Memory B cell (primary cell): ENCODE measurements at regions not wholly inside any gene's neighbourhood (a gene's known extent, or its start where the extent isn't known, plus 50 kb on each side); places are given as distances from the start of the nearest gene placed in this dataset.

Experiments used
- ATAC-seq: fragments of 150-1000 bp; cut with Tn5 transposase; 2 replicates; pipeline ENCODE4 v1.10.0; 2021; ENCODE audit warnings: low read depth, mild to moderate bottlenecking, moderate library complexity
- DNase-seq, 2 donors: peaks; one replicate each; pipeline ENCODE4 v3.0.0; 2022; ENCODE audit warnings: low spot score in 2 of 2
- H3K27ac Mint-ChIP-seq: one replicate; pipeline ENCODE4 v1.8.0; 2022; ENCODE audit warnings: mild to moderate bottlenecking, moderate library complexity, mixed read lengths
- H3K27me3 Mint-ChIP-seq: one replicate; pipeline ENCODE4 v1.8.0; 2022; ENCODE audit warnings: mixed read lengths
- H3K36me3 Mint-ChIP-seq: one replicate; pipeline ENCODE4 v1.8.0; 2022; ENCODE audit warnings: mild to moderate bottlenecking, mixed read lengths
- H3K4me1 Mint-ChIP-seq: one replicate; pipeline ENCODE4 v1.8.0; 2022; ENCODE audit warnings: mixed read lengths
- H3K4me3 Mint-ChIP-seq: one replicate; pipeline ENCODE4 v1.8.0; 2022; ENCODE audit warnings: mild to moderate bottlenecking, moderate library complexity, mixed read lengths
- H3K9me3 Mint-ChIP-seq: one replicate; pipeline ENCODE4 v1.8.0; 2022; ENCODE audit warnings: mixed read lengths

DNA sequence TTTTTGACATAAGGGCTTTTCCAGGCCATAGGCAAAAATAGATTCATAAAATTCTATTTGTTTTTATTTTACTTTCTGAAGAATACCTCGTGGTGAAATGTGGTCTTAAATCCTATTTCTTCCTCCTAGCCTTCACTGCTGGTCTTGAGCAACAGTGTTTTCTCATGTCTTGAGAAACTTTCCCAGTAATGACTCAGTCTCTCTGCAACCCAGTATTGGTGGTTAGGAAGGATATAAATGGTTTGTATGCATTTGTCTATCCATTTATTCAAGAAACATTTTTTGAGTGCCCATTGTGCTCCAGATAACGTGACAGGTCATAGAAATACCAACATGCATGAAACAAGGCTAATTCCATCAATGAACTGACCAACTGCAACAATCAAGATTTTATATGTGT is 213.9 kb downstream of the TMEM114 start:
- ATAC-seq (no peak), DNase-seq (no peak)
- no peaks in the 10 kb centered on the region for H3K36me3 Mint-ChIP-seq
- no peak overlapping the region for H3K27ac Mint-ChIP-seq
- H3K4me1 Mint-ChIP-seq, result no peaks in the 10 kb centered on the region
- H3K4me3 Mint-ChIP-seq, result no peak overlapping the region
- peaks cover 7% of the 10 kb centered on the region for H3K9me3 Mint-ChIP-seq
- H3K27me3 Mint-ChIP-seq, result no peaks in the 10 kb centered on the region

GRCh38 chr16:8375232-8375587 is 215.1 kb downstream of the TMEM114 start:
- ATAC-seq (no peak), DNase-seq (no peak)
- Mint-ChIP-seq H3K4me3 (no peak overlapping the region), H3K4me1 (no peaks in the 10 kb centered on the region), H3K27me3 (no peaks in the 10 kb centered on the region), H3K36me3 (no peaks in the 10 kb centered on the region), H3K9me3 (peaks cover 7% of the 10 kb centered on the region), H3K27ac (no peak overlapping the region)

DNA sequence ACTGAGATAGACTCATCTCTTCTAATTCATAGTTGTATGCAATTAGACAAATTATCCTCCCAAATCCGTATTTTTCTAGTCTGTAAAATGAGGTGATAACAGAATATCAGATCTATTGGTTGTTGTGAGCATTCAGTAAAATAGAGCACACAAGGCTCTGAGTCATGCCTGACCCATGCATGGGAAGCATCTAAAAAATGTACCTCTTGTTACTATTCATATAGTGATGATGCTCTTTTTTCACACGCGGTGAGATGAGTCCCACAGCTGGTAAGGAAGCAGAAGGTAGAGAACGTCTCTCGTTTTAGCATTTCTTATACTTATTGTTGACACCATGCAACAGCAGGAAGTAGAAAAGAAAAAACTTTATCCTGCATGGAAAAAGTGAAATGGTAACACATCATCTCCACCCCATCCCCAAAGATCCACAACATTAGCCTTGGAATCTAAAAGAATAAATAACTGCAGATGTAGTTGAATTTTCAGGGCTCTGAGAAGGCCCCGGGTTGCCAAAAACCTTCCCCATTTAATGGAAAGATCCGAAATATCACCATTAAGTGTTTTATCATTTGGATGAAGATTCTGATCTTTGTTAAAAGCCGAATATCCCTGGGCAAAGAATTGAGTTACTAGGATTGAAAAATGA is 215.6 kb downstream of the TMEM114 start:
- H3K27ac Mint-ChIP-seq, result no peak overlapping the region
- H3K4me1 Mint-ChIP-seq, result no peaks in the 10 kb centered on the region
- H3K27me3 Mint-ChIP-seq, result no peaks in the 10 kb centered on the region
- DNase-seq, result no peak
- no peak for ATAC-seq
- no peak overlapping the region for H3K4me3 Mint-ChIP-seq
- no peaks in the 10 kb centered on the region for H3K36me3 Mint-ChIP-seq
- peaks cover 8% of the 10 kb centered on the region for H3K9me3 Mint-ChIP-seq

DNA sequence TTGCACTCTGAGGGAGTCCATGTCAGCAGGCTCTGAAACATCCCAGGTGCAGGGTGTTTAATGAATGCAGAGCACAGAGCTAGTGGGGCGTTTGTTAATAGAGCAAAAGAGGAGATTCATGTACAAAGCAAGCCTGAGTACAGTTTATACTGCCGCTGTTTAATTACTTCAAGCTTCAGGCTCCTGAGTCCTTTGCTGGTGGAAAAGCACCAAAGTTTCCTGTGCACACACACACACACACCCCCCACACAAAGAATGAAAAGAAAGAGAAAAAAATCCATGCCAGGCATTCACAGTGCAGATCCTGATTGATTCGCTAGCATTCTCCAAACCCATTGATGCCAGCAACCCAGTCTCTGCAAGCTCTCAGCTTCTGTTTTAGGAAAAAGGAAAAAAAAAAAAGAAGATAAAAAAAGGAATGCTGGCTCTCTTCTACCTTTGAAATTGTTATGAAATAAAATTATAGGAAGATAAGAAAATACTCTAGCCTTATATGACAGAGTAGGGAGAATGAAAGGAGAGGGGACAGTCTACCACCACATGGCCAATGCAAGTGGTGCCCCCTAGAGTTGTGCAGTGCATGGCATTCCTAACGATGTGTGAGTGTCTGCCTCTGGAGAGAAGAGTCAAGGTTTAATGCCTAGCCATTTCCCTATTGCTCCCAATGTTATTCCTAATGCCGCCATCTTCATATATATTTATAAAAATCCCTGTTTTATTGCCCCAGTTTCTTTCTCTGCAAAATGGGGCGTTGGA is 216.5 kb downstream of the TMEM114 start:
- H3K27me3 Mint-ChIP-seq, result no peaks in the 10 kb centered on the region
- no peak overlapping the region for H3K4me3 Mint-ChIP-seq
- peaks cover 10% of the 10 kb centered on the region for H3K9me3 Mint-ChIP-seq
- no peak overlapping the region for H3K27ac Mint-ChIP-seq
- DNase-seq, result no peak
- ATAC-seq, result no peak
- H3K36me3 Mint-ChIP-seq, result no peaks in the 10 kb centered on the region
- H3K4me1 Mint-ChIP-seq, result no peaks in the 10 kb centered on the region

DNA sequence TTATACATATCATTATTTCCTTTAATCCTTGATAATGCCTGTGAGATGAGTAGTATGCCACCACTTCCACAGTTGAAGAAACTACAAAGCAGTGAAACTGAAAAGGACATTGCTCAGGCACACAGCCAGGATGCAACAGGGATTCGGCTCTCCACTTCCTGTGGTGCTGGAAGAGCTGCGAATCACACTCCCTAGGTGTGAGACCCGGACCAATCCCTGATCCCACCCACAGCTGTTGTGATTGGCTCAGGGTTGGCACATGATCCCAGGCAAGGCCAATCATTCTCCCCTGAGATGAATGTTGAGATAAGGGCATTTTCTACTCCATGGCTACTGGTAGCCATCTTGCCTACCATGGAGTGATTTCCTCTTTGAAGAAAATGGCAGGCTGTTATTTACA is 218.2 kb downstream of the TMEM114 start:
- no peak for ATAC-seq
- DNase-seq, result no peak
- Mint-ChIP-seq H3K4me1 (no peaks in the 10 kb centered on the region), H3K4me3 (no peak overlapping the region), H3K27me3 (no peaks in the 10 kb centered on the region), H3K9me3 (peaks cover 6% of the 10 kb centered on the region), H3K36me3 (no peaks in the 10 kb centered on the region), H3K27ac (no peak overlapping the region)

- Mint-ChIP-seq H3K27me3 (no peaks in the 10 kb centered on the region), H3K36me3 (no peaks in the 10 kb centered on the region), H3K9me3 (peaks cover 3% of the 10 kb centered on the region), H3K4me1 (no peaks in the 10 kb centered on the region), H3K4me3 (no peak overlapping the region), H3K27ac (no peak overlapping the region)
- ATAC-seq (no peak), DNase-seq (no peak)
Observed at GRCh38 chr16:8370374-8371270, 219.7 kb downstream of the TMEM114 start.

- DNase-seq (no peak), ATAC-seq (no peak)
- Mint-ChIP-seq H3K36me3 (no peaks in the 10 kb centered on the region), H3K9me3 (no peaks in the 10 kb centered on the region), H3K4me1 (no peaks in the 10 kb centered on the region), H3K4me3 (no peak overlapping the region), H3K27ac (no peak overlapping the region), H3K27me3 (no peaks in the 10 kb centered on the region)
Observed at GRCh38 chr16:8358937-8359336, 231.4 kb downstream of the TMEM114 start.

DNA sequence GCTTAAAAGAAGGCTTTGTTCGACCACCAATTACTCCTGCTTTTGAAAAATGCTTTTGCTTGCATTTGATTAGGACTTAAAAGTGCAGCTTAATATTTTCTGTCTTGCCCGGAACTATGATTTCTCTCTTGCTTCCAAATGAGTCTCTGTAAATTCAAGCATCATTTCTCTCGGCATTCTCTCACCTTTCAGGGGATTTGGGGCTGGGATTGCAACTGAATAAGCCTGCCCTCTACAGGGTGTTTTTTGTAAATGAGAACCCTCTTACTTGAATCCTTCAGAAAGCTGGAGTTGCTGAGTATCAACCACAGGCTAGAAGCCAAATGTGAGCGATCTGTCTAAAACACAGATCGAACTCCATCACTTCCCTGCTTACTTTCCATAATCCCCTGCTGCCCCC is 234.6 kb downstream of the TMEM114 start:
- no peak for DNase-seq
- Mint-ChIP-seq H3K27me3 (no peaks in the 10 kb centered on the region), H3K27ac (no peak overlapping the region), H3K36me3 (no peaks in the 10 kb centered on the region), H3K9me3 (no peaks in the 10 kb centered on the region), H3K4me1 (no peaks in the 10 kb centered on the region), H3K4me3 (no peak overlapping the region)
- ATAC-seq, result no peak

- H3K36me3 Mint-ChIP-seq, result no peaks in the 10 kb centered on the region
- no peak overlapping the region for H3K27ac Mint-ChIP-seq
- H3K27me3 Mint-ChIP-seq, result peaks cover 2% of the 10 kb centered on the region
- no peaks in the 10 kb centered on the region for H3K4me1 Mint-ChIP-seq
- H3K4me3 Mint-ChIP-seq, result no peak overlapping the region
- H3K9me3 Mint-ChIP-seq, result no peaks in the 10 kb centered on the region
- ATAC-seq, result no peak
- DNase-seq, result no peak
Observed at GRCh38 chr16:8346294-8346693, 244.0 kb downstream of the TMEM114 start.

DNA sequence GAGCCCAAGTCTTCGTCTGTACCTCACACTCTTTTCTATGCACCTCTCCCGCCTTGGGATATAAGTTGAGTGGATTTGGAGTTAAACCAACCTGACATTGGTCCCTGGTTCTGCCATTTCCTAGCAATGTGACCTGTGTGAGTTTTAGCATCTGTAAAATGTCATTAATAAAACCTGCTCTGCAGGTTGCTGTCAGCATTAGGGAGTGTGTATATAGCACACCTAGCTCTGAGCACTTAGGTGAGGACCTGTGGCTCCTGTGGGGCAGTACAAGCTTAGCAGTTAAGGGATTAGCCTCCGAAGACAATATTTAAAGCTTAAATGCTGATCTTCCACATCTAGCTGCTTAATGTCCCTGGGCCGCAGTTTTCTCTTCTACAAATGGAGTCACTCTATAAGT is 248.0 kb downstream of the TMEM114 start:
- DNase-seq, result no peak
- peaks cover 2% of the 10 kb centered on the region for H3K27me3 Mint-ChIP-seq
- no peaks in the 10 kb centered on the region for H3K9me3 Mint-ChIP-seq
- H3K4me3 Mint-ChIP-seq, result no peak overlapping the region
- H3K27ac Mint-ChIP-seq, result no peak overlapping the region
- no peak for ATAC-seq
- H3K36me3 Mint-ChIP-seq, result no peaks in the 10 kb centered on the region
- H3K4me1 Mint-ChIP-seq, result no peaks in the 10 kb centered on the region

DNA sequence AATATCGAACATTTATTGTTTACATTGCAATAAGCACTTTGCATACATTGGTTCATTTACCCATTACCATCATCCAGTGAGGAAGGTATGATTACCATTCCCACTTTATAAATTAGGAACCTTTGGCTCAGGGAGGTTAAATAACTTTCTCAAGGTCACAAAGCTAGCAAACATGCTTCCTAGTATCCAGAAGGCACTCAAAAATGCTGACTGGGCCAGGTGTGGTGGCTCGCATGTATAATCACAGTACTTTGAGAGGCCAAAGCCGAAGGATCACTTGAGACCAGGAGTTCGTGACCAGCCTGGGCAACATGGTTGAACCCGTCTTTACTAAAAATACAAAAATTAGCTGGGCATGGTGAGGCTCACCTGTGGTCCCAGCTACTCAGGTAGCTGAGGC is 259.6 kb downstream of the TMEM114 start:
- no peak overlapping the region for H3K4me3 Mint-ChIP-seq
- peaks cover 13% of the 10 kb centered on the region for H3K9me3 Mint-ChIP-seq
- H3K36me3 Mint-ChIP-seq, result no peaks in the 10 kb centered on the region
- H3K4me1 Mint-ChIP-seq, result no peaks in the 10 kb centered on the region
- DNase-seq, result no peak
- H3K27ac Mint-ChIP-seq, result no peak overlapping the region
- H3K27me3 Mint-ChIP-seq, result no peaks in the 10 kb centered on the region
- no peak for ATAC-seq

DNA sequence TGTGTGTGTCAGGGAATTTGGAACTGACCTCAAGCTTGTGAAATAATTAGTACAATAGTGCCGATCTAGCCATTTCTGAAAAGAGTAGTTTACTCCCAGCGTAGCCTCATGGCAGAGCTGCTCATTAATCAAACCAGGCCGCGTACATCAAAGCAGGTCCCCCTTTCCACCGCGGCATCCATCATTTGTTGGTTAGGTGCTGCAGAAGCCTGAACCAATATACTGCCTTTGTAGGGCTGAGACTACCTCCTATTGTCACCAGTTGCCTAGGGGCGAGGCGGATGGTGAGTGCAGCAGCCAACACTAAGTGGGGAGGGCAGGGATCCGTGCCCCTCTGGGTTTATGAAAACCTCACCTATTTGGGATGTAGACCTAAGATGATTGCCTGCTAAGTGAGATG is 264.1 kb downstream of the TMEM114 start:
- H3K36me3 Mint-ChIP-seq, result no peaks in the 10 kb centered on the region
- H3K4me3 Mint-ChIP-seq, result no peak overlapping the region
- H3K27me3 Mint-ChIP-seq, result no peaks in the 10 kb centered on the region
- H3K9me3 Mint-ChIP-seq, result peaks cover 7% of the 10 kb centered on the region
- no peaks in the 10 kb centered on the region for H3K4me1 Mint-ChIP-seq
- ATAC-seq, result no peak
- DNase-seq, result no peak
- H3K27ac Mint-ChIP-seq, result no peak overlapping the region

DNA sequence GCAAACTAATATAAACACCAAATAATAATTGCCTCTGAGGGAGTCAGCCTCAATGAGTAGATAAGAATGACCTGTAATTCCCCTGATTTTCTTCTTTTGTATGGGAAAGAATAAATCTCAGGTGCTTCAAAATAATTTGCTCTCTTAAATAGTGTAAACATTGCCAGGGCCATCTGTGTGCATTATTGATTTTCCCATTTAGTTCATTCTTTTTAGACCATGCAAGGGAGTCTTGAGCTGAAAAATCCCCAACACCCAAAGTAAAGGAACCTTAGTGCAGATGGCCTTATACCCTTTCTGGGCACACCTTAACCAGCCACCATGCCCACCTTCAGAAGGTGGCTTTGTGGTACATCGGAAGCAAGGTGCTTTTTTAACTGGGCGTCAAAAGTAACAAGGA is 267.2 kb downstream of the TMEM114 start:
- Mint-ChIP-seq H3K36me3 (no peaks in the 10 kb centered on the region), H3K27me3 (no peaks in the 10 kb centered on the region), H3K4me1 (no peaks in the 10 kb centered on the region), H3K4me3 (no peak overlapping the region), H3K9me3 (peaks cover 9% of the 10 kb centered on the region), H3K27ac (no peak overlapping the region)
- ATAC-seq, result no peak
- no peak for DNase-seq

- H3K4me1 Mint-ChIP-seq, result no peaks in the 10 kb centered on the region
- H3K4me3 Mint-ChIP-seq, result no peak overlapping the region
- H3K9me3 Mint-ChIP-seq, result peaks cover 6% of the 10 kb centered on the region
Observed at GRCh38 chr16:8320131-8320530, 270.2 kb downstream of the TMEM114 start.

More at GRCh38 chr16:8320131-8320530, 270.2 kb downstream of the TMEM114 start:
- no peaks in the 10 kb centered on the region for H3K36me3 Mint-ChIP-seq
- DNase-seq (no peak), ATAC-seq (no peak)
- H3K27me3 Mint-ChIP-seq, result no peaks in the 10 kb centered on the region
- no peak overlapping the region for H3K27ac Mint-ChIP-seq
